ENCODE measurements at regions not wholly inside any gene's neighbourhood (a gene's known extent, or its start where the extent isn't known, plus 50 kb on each side); places are given as distances from the start of the nearest gene placed in this dataset.

GRCh38 chr7:20993693-20994092 lies 207.0 kb upstream of the SP8 start:
- Histone ChIP-seq H4K20me1 (replicated peaks; ENCODE audit: control insufficient read depth, extremely low read depth, insufficient read depth, low read length) (no peaks in the 10 kb centered on the region), H3K4me2 (ENCODE audit: insufficient read depth, low read length) (no peak overlapping the region), H3K36me3 (ENCODE audit: control insufficient read depth in 2 of 2, extremely low read depth in 1 of 2, insufficient read depth in 2 of 2, low read length in 2 of 2) (no peaks in the 10 kb centered on the region), H3K4me1 (ENCODE audit: control insufficient read depth, extremely low read depth, insufficient read depth, low read length) (no peaks in the 10 kb centered on the region), H3K9ac (replicated peaks; ENCODE audit: extremely low read depth, insufficient read depth, low read length) (no peak overlapping the region), H3K79me2 (ENCODE audit: control insufficient read depth, insufficient read depth, low read length) (no peaks in the 10 kb centered on the region), H3K9me3 (replicated peaks; ENCODE audit: control insufficient read depth, insufficient read depth, low read length) (no peaks in the 10 kb centered on the region), H3K9me1 (replicated peaks; ENCODE audit: control insufficient read depth, extremely low read depth, insufficient read depth, low read length) (no peaks in the 10 kb centered on the region), H3K4me3 (replicated peaks in 1 of 3; ENCODE audit: insufficient read depth in 1 of 3, low read depth in 1 of 3, low read length in 3 of 3) (no peak overlapping the region), H3K27ac (ENCODE audit: insufficient read depth, low read depth, low read length) (no peak overlapping the region), H2AFZ (ENCODE audit: low read depth, low read length) (no peak overlapping the region), H3K27me3 (ENCODE audit: control insufficient read depth in 2 of 2, insufficient read depth in 2 of 2, low read length in 2 of 2) (no peaks in the 10 kb centered on the region)
- intact Hi-C loops (cut with micrococcal nuclease) (no loop called here), dilution Hi-C loops (cut with MboI; ENCODE audit: extremely low pct_ligation_motif_present, low sequenced_read_pairs) (no loop called here)
- no peak for DNase-seq (ENCODE audit: low read depth, low spot score)
- TF ChIP-seq JUN (IDR thresholded peaks at IDR 0.05; ENCODE audit: borderline replicate concordance, insufficient read depth, insufficient read length, low read depth) (no peak), CTCF (IDR thresholded peaks at IDR 0.05; ENCODE audit: extremely low read depth in 1 of 2, insufficient read depth in 1 of 2, low read depth in 1 of 2, low read length in 2 of 2) (no peak), FOS (IDR thresholded peaks at IDR 0.05; ENCODE audit: borderline replicate concordance, insufficient read depth, low read length) (no peak), EZH2 (IDR thresholded peaks at IDR 0.05; ENCODE audit: borderline replicate concordance, low read depth, low read length, severe bottlenecking) (no peak)
- no peak for FAIRE-seq
- ChIA-PET POLR2A (no interaction called here), CTCF (no interaction called here)
- BruUV-seq (replicated peaks): no TSS peak

GRCh38 chr7:20998309-20998708 lies 211.6 kb upstream of the SP8 start:
- H3K4me1 ChIP-seq (ENCODE audit: control insufficient read depth, extremely low read depth, insufficient read depth, low read length): no peaks in the 10 kb centered on the region
- intact Hi-C loops (cut with micrococcal nuclease): no loop called here
- H3K36me3 ChIP-seq (ENCODE audit: control insufficient read depth in 2 of 2, extremely low read depth in 1 of 2, insufficient read depth in 2 of 2, low read length in 2 of 2): no peaks in the 10 kb centered on the region
- FAIRE-seq (no peak), DNase-seq (ENCODE audit: low read depth, low spot score) (no peak)
- H3K4me3 ChIP-seq (replicated peaks in 1 of 3; ENCODE audit: insufficient read depth in 1 of 3, low read depth in 1 of 3, low read length in 3 of 3): no peak overlapping the region
- ChIA-PET CTCF (no interaction called here), POLR2A (no interaction called here)
- no peaks in the 10 kb centered on the region for H3K27me3 ChIP-seq (ENCODE audit: control insufficient read depth in 2 of 2, insufficient read depth in 2 of 2, low read length in 2 of 2)
- H3K9me1 ChIP-seq (replicated peaks; ENCODE audit: control insufficient read depth, extremely low read depth, insufficient read depth, low read length): no peaks in the 10 kb centered on the region
- H3K9ac ChIP-seq (replicated peaks; ENCODE audit: extremely low read depth, insufficient read depth, low read length): no peak overlapping the region
- H2AFZ ChIP-seq (ENCODE audit: low read depth, low read length): no peak overlapping the region
- dilution Hi-C loops (cut with MboI; ENCODE audit: extremely low pct_ligation_motif_present, low sequenced_read_pairs): no loop called here
- H3K4me2 ChIP-seq (ENCODE audit: insufficient read depth, low read length): no peak overlapping the region
- no TSS peak for BruUV-seq (replicated peaks)
- no peak overlapping the region for H3K27ac ChIP-seq (ENCODE audit: insufficient read depth, low read depth, low read length)
- H3K79me2 ChIP-seq (ENCODE audit: control insufficient read depth, insufficient read depth, low read length): no peaks in the 10 kb centered on the region
- no peaks in the 10 kb centered on the region for H3K9me3 ChIP-seq (replicated peaks; ENCODE audit: control insufficient read depth, insufficient read depth, low read length)
- TF ChIP-seq FOS (IDR thresholded peaks at IDR 0.05; ENCODE audit: borderline replicate concordance, insufficient read depth, low read length) (no peak), MAX (IDR thresholded peaks at IDR 0.05; ENCODE audit: insufficient read depth, insufficient read length) (no peak), MYC (IDR thresholded peaks at IDR 0.05; ENCODE audit: low read depth, low read length) (no peak), POLR2A (IDR thresholded peaks at IDR 0.05; ENCODE audit: low read depth, low read length) (no peak), CTCF (IDR thresholded peaks at IDR 0.05; ENCODE audit: extremely low read depth in 1 of 2, insufficient read depth in 1 of 2, low read depth in 1 of 2, low read length in 2 of 2) (no peak), EZH2 (IDR thresholded peaks at IDR 0.05; ENCODE audit: borderline replicate concordance, low read depth, low read length, severe bottlenecking) (no peak), JUN (IDR thresholded peaks at IDR 0.05; ENCODE audit: borderline replicate concordance, insufficient read depth, insufficient read length, low read depth) (no peak), POLR2AphosphoS5 (IDR thresholded peaks at IDR 0.05; ENCODE audit: insufficient read depth, low read depth, low read length) (no peak), GATA2 (IDR thresholded peaks at IDR 0.05; ENCODE audit: insufficient read depth, insufficient read length, low read depth, low read length) (no peak)
- no peaks in the 10 kb centered on the region for H4K20me1 ChIP-seq (replicated peaks; ENCODE audit: control insufficient read depth, extremely low read depth, insufficient read depth, low read length)

Data from endothelial cell of umbilical vein (primary cell).